Prostate gland (tissue), 2 donors: ENCODE measurements at regions not wholly inside any gene's neighbourhood (a gene's known extent, or its start where the extent isn't known, plus 50 kb on each side); places are given as distances from the start of the nearest gene placed in this dataset.

Experiments
- DNase-seq: peaks from one replicate; pipeline ENCODE4 v3.0.0-alpha.2; 2019; ENCODE audit warnings: low spot score
- H3K27ac ChIP-seq, 2 donors: fragments of 200-600 bp; sonication (generic); 2 replicates each; pipeline ENCODE4 v1.5.1; 2017 to 2019
- H3K27me3 ChIP-seq: fragments of 200-600 bp; sonication (generic); replicated peaks from 2 replicates; pipeline ENCODE4 v1.5.1; 2019; ENCODE audit not compliant: insufficient read depth
- H3K36me3 ChIP-seq, 2 donors: fragments of 200-600 bp; sonication (generic); 1 replicate in 1 of 2; 2 replicates in 1 of 2; pipeline versions ENCODE4 v1.5.1 to v1.8.1; 2017 to 2019
- H3K4me1 ChIP-seq: fragments of 200-600 bp; sonication (generic); replicated peaks from 2 replicates; pipeline ENCODE4 v1.5.1; 2019
- H3K4me3 ChIP-seq, 2 donors: fragments of 200-600 bp; sonication (generic); 2 replicates each; pipeline ENCODE4 v1.5.1; 2017 to 2019
- H3K9me3 ChIP-seq: fragments of 200-600 bp; sonication (generic); 2 replicates; pipeline ENCODE4 v1.5.1; 2017
- POLR2A ChIP-seq: fragments of 450-650 bp; IDR thresholded peaks from one replicate; pipeline ENCODE4 v1.6.1; 2016; ENCODE audit warnings: antibody characterized with exemption, mild to moderate bottlenecking
- POLR2AphosphoS5 ChIP-seq: sonication (generic); formaldehyde crosslinking; IDR thresholded peaks from one replicate; pipeline ENCODE4 v1.6.1; 2017; ENCODE audit warnings: antibody characterized with exemption
- WGBS: methylation state at CpG from one replicate; pipeline ENCODE4 v1.1.5; 2018; 5-methylcytosine and 5-hydroxymethylcytosine counted together
- intact Hi-C: fragments of 100-400 bp; cut with DNase I; formaldehyde crosslinking; loops from one replicate; pipeline ENCODE4 v1.14.2; 2022
- TF ChIP-seq, protein P1 (sequence below), 4 experiments: fragments of 200-600 bp in 2 of 4; fragments of 450-650 bp in 2 of 4; sonication (generic) in 2 of 4; IDR thresholded peaks; 1 replicate in 3 of 4; 2 replicates in 1 of 4; pipeline ENCODE4 v1.5.1; 2016 to 2019; ENCODE audit warnings: antibody characterized with exemption in 4 of 4, mild to moderate bottlenecking in 2 of 4, moderate library complexity in 2 of 4

DNA sequence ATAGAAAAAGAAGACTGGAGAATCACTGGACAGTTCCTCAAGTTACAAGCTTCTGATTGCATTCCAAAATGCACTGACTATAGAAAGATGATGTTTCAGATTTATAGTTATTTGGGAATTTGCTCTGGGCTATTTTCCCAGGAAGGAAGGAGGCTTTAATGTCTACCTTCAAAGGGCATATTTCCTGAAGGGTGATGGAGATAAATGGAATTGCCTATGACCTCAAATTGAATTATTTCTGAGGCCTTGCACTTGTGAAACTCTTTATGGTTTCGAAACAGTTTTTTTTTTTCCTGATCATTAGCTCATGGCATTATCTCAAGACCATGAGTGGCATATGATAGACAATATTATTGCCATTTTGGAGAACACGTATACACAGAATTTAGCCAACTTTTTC lies 333.9 kb downstream of the METTL15 start:
- TF ChIP-seq POLR2AphosphoS5 (no peak), POLR2A (no peak)
- TF ChIP-seq, protein P1, sequence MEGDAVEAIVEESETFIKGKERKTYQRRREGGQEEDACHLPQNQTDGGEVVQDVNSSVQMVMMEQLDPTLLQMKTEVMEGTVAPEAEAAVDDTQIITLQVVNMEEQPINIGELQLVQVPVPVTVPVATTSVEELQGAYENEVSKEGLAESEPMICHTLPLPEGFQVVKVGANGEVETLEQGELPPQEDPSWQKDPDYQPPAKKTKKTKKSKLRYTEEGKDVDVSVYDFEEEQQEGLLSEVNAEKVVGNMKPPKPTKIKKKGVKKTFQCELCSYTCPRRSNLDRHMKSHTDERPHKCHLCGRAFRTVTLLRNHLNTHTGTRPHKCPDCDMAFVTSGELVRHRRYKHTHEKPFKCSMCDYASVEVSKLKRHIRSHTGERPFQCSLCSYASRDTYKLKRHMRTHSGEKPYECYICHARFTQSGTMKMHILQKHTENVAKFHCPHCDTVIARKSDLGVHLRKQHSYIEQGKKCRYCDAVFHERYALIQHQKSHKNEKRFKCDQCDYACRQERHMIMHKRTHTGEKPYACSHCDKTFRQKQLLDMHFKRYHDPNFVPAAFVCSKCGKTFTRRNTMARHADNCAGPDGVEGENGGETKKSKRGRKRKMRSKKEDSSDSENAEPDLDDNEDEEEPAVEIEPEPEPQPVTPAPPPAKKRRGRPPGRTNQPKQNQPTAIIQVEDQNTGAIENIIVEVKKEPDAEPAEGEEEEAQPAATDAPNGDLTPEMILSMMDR (IDR thresholded peaks at IDR 0.05) = no peak
- intact Hi-C loops = no loop called here
- Histone ChIP-seq H3K4me3 (no peak overlapping the region), H3K27me3 (no peaks in the 10 kb centered on the region), H3K9me3 (no peaks in the 10 kb centered on the region), H3K36me3 (no peaks in the 10 kb centered on the region), H3K27ac (no peak overlapping the region), H3K4me1 (no peaks in the 10 kb centered on the region)
- 84% methylated on average over 2 of the region's 2 CpGs for WGBS
- DNase-seq = no peak

DNA sequence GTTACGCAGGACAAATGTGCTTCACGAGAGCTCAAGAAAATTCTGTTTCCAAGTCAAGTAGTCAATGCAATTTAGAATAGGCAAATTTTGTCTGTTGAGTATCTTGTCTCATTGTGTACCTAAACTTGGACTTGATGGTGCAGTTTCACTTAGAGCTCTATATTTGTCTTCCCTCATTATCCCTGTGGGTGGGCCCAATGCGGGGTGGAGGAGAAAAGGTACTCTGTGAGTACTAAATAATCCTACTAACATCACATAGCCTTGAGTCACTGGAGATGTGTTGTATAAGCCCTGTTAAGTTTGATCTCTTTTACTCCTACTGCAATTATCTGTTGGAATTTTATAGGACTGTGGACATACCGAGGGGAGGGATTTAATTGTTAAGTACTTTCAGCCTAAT lies 331.2 kb downstream of the METTL15 start:
- no peak for DNase-seq
- no peaks in the 10 kb centered on the region for H3K4me1 ChIP-seq
- no peak overlapping the region for H3K4me3 ChIP-seq
- H3K27me3 ChIP-seq = no peaks in the 10 kb centered on the region
- no peaks in the 10 kb centered on the region for H3K36me3 ChIP-seq
- no peak overlapping the region for H3K27ac ChIP-seq
- 52% methylated on average over 4 of the region's 4 CpGs for WGBS
- TF ChIP-seq POLR2AphosphoS5 (no peak), POLR2A (no peak)
- TF ChIP-seq, protein P1 (IDR thresholded peaks at IDR 0.05) = no peak
- H3K9me3 ChIP-seq = no peaks in the 10 kb centered on the region
- intact Hi-C loops = no loop called here

DNA sequence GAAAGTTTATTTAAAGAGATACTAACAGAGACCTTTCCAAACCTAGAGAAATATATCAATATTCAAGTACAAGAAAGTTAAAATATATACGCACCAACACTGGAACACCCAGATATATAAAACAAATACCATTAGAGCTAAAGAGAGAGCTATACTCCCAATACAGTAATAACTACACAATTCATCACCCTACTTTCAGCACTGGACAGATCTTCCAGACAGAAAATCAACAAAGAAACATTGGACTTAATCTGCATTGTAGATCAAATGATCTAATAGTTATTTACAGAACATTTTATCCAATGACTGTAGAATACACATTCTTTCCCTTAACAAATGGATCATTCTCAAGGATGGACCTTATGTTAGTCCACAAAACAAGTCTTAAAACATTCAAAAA lies 311.9 kb downstream of the METTL15 start:
- Histone ChIP-seq H3K27ac (no peak overlapping the region), H3K4me3 (no peak overlapping the region), H3K36me3 (no peaks in the 10 kb centered on the region), H3K27me3 (no peaks in the 10 kb centered on the region), H3K9me3 (no peaks in the 10 kb centered on the region), H3K4me1 (no peaks in the 10 kb centered on the region)
- TF ChIP-seq, protein P1 (IDR thresholded peaks at IDR 0.05) = no peak
- no peak for TF ChIP-seq POLR2AphosphoS5
- TF ChIP-seq POLR2A = no peak
- intact Hi-C loops = no loop called here
- DNase-seq = no peak
- WGBS = 97% methylated on average over 1 of the region's 1 CpG

DNA sequence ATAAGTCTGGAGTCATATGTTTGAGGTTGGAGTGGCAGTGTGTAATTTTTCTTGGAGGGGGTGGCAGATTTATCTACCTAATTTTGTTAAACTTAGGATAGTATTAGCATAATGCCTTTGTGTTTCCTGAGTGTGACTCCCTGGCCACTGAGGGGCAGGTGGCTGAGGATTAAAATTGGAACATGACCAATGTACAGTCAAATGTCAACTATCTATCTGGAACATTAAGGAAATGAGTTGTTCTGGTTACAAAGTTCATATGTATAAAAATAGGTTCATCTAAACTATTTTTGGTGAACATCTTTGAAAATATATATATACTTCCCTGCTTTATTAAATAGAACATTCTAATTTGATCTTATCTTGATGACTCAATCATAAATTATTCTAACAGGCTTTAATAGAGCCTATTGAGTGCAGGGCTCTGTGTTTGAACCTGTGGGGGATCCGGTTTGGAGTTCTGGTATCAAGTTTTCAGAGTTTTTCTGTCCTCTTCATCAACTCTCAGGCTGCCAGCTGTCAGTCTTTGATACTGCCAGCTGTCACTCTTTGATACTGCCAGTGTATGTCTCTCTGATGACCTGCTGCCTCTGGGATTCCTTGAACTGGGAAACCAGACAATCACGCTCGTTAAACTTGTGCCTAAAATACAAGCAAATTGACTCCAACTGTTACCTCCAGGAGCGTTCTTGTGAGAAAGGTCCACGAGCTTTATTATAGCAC lies 309.6 kb downstream of the METTL15 start:
- intact Hi-C loops = no loop called here
- Histone ChIP-seq H3K27ac (no peak overlapping the region), H3K9me3 (no peaks in the 10 kb centered on the region), H3K27me3 (no peaks in the 10 kb centered on the region), H3K4me3 (no peak overlapping the region), H3K36me3 (no peaks in the 10 kb centered on the region), H3K4me1 (no peaks in the 10 kb centered on the region)
- TF ChIP-seq, protein P1 (IDR thresholded peaks at IDR 0.05) = no peak
- TF ChIP-seq POLR2A (no peak), POLR2AphosphoS5 (no peak)
- 72% methylated on average over 5 of the region's 5 CpGs for WGBS
- no peak for DNase-seq

DNA sequence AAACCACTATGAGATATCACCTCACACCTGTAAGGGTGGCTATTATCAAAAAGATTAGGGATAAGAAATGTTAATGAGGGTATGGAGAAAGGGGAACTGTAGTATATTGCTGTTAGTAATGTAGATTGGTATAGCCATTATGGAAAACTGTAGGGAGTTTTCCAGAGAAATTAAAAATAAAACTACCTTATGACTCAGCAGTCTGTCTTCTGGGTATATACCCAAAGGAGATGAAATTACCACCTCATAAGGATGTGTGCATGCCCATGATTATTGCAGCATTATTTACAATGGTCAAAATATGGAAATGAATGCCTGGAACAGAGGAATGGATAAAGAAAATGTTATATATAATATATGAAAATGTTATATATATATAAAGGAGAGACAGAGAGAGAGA lies 303.8 kb downstream of the METTL15 start:
- H3K9me3 ChIP-seq = no peaks in the 10 kb centered on the region
- intact Hi-C loops = no loop called here
- DNase-seq = no peak
- H3K4me1 ChIP-seq = no peaks in the 10 kb centered on the region
- no peaks in the 10 kb centered on the region for H3K36me3 ChIP-seq
- TF ChIP-seq POLR2AphosphoS5 (no peak), POLR2A (no peak)
- TF ChIP-seq, protein P1 (IDR thresholded peaks at IDR 0.05) = no peak
- no peak overlapping the region for H3K27ac ChIP-seq
- H3K4me3 ChIP-seq = no peak overlapping the region
- H3K27me3 ChIP-seq = no peaks in the 10 kb centered on the region
